GM12878 (cell line): ENCODE measurements at regions not wholly inside any gene's neighbourhood (a gene's known extent, or its start where the extent isn't known, plus 50 kb on each side); places are given as distances from the start of the nearest gene placed in this dataset.

ENCODE experiments used
- ATAC-seq: fragments of 200-7000 bp; cut with Tn5 transposase; 3 replicates; pipeline ENCODE4 v1.9.1; 2020; ENCODE audit warnings: mild to moderate bottlenecking, moderate library complexity
- BruUV-seq: library from RNA; stranded (reverse); fragments of 400-500 nt; replicated peaks from 2 replicates; lab custom pipeline; 2021; lab: Mats Ljungman, UMichigan
- CTCF ChIA-PET: fragments of 300-600 bp; sonication (Branson Sonifier 250); formaldehyde crosslinking; extraction: SDS; loops from one replicate; lab custom pipeline; 2021; ENCODE audit warnings: inconsistent platforms; lab: Yijun Ruan, JAX
- POLR2A ChIA-PET: fragments of 350-600 bp; formaldehyde crosslinking; extraction: SDS; loops from one replicate; lab custom pipeline; 2021; ENCODE audit warnings: inconsistent platforms; lab: Charles Lee
- RAD21 ChIA-PET: fragments of 300-600 bp; sonication (Branson Sonifier 250); formaldehyde crosslinking; loops from one replicate; lab custom pipeline; 2023; ENCODE audit warnings: antibody characterized with exemption; ENCODE audit not compliant: unreplicated experiment; lab: Charles Lee
- SMC1A ChIA-PET: fragments of 300-600 bp; sonication (Branson Sonifier 250); formaldehyde crosslinking; loops from one replicate; lab custom pipeline; 2023; ENCODE audit not compliant: unreplicated experiment, uncharacterized antibody; lab: Charles Lee
- DNase-seq: peaks from one replicate; pipeline ENCODE4 v3.0.0-alpha.2; 2011; ENCODE audit warnings: low read depth, low spot score
- FAIRE-seq: peaks from 3 replicates; lab custom pipeline; 2011; peaks lifted over from hg19 to GRCh38; lab: Jason Lieb, UNC
- H2AFZ ChIP-seq: 2 replicates; pipeline ENCODE4 v1.6.0; 2011; ENCODE audit warnings: low read depth, low read length, control low read depth; ENCODE audit not compliant: control insufficient read depth
- H3K27ac ChIP-seq: 2 replicates; pipeline ENCODE4 v1.5.1; 2011; ENCODE audit warnings: control low read depth; ENCODE audit not compliant: control insufficient read depth, insufficient read depth
- H3K27me3 ChIP-seq, 2 experiments: replicated peaks in 1 of 2; 2 replicates each; pipeline versions ENCODE4 v1.6.0 to v1.6.1; 2011; ENCODE audit warnings: low read length in 1 of 2; ENCODE audit not compliant: control insufficient read depth in 2 of 2, insufficient read depth in 2 of 2
- H3K36me3 ChIP-seq, 2 experiments: 2 replicates each; pipeline ENCODE4 v1.5.1; 2011; ENCODE audit warnings: low read length in 1 of 2; ENCODE audit not compliant: control insufficient read depth in 2 of 2, insufficient read depth in 2 of 2
- H3K4me1 ChIP-seq: 2 replicates; pipeline ENCODE4 v1.6.1; 2011; ENCODE audit warnings: mild to moderate bottlenecking, low read length, moderate library complexity, mixed read lengths; ENCODE audit not compliant: control insufficient read depth, insufficient read depth
- H3K4me2 ChIP-seq: 2 replicates; pipeline ENCODE4 v1.6.0; 2011; ENCODE audit warnings: control low read depth; ENCODE audit not compliant: control insufficient read depth, insufficient read depth
- H3K4me3 ChIP-seq: fragments of 200-600 bp; sonication (generic); 2 replicates; pipeline ENCODE4 v1.5.1; 2016
- H3K79me2 ChIP-seq: 2 replicates; pipeline ENCODE4 v1.6.0; 2011; ENCODE audit warnings: low read length; ENCODE audit not compliant: control insufficient read depth, insufficient read depth
- H3K9ac ChIP-seq: 2 replicates; pipeline ENCODE4 v1.8.0; 2011; ENCODE audit warnings: low read length, control low read depth, mixed read lengths; ENCODE audit not compliant: control insufficient read depth, insufficient read depth
- H3K9me3 ChIP-seq: replicated peaks from 3 replicates; pipeline ENCODE4 v1.5.1; 2011; ENCODE audit warnings: mild to moderate bottlenecking, low read length; ENCODE audit not compliant: control insufficient read depth, insufficient read depth
- H4K20me1 ChIP-seq: 2 replicates; pipeline ENCODE4 v1.6.0; 2011; ENCODE audit not compliant: control insufficient read depth, insufficient read depth
- BCL11A ChIP-seq: IDR thresholded peaks from 2 replicates; pipeline ENCODE4 v1.6.1; 2011; ENCODE audit warnings: low read depth, low read length
- CBX5 ChIP-seq: sonication (generic); IDR thresholded peaks from 2 replicates; pipeline ENCODE4 v1.6.1; 2016; ENCODE audit warnings: low read depth, moderate library complexity, mild to moderate bottlenecking, inconsistent platforms
- CEBPB ChIP-seq, 2 experiments: fragments of 150-350 bp in 1 of 2; IDR thresholded peaks; 2 replicates each; pipeline ENCODE4 v1.6.1; 2012 to 2014; ENCODE audit warnings: low read depth in 2 of 2, low read length in 2 of 2, borderline replicate concordance in 1 of 2, inconsistent platforms in 1 of 2
- EED ChIP-seq: sonication (generic); IDR thresholded peaks from 2 replicates; pipeline ENCODE4 v1.6.1; 2016; ENCODE audit warnings: antibody characterized with exemption, low read depth
- ESRRA ChIP-seq: IDR thresholded peaks from 2 replicates; pipeline ENCODE4 v1.6.1; 2012; ENCODE audit warnings: mild to moderate bottlenecking, low read length, improper control_type of control experiment
- FOS ChIP-seq: IDR thresholded peaks from 3 replicates; pipeline ENCODE4 v1.6.1; 2011; ENCODE audit warnings: borderline replicate concordance; ENCODE audit not compliant: insufficient read length; ENCODE audit errors: extremely low read depth
- HDGF ChIP-seq: fragments of 450-650 bp; IDR thresholded peaks from 2 replicates; pipeline ENCODE4 v1.6.1; 2016; ENCODE audit warnings: antibody characterized with exemption
- MEF2B ChIP-seq: fragments of 450-650 bp; IDR thresholded peaks from 2 replicates; pipeline ENCODE4 v1.6.1; 2018; ENCODE audit warnings: mild to moderate bottlenecking, moderate library complexity; ENCODE audit not compliant: partially characterized antibody, poor library complexity, severe bottlenecking
- MLLT1 ChIP-seq: fragments of 450-650 bp; IDR thresholded peaks from 2 replicates; pipeline ENCODE4 v1.6.1; 2016; ENCODE audit warnings: mild to moderate bottlenecking
- MTA3 ChIP-seq: IDR thresholded peaks from 2 replicates; pipeline ENCODE4 v1.6.1; 2012; ENCODE audit warnings: low read length, inconsistent platforms, borderline replicate concordance
- SKIL ChIP-seq: fragments of 450-650 bp; IDR thresholded peaks from 2 replicates; pipeline ENCODE4 v1.6.1; 2017; ENCODE audit warnings: mild to moderate bottlenecking, low read depth, inconsistent platforms; ENCODE audit not compliant: poor library complexity, severe bottlenecking
- SMC3 ChIP-seq: IDR thresholded peaks from 2 replicates; pipeline ENCODE4 v1.6.1; 2011; ENCODE audit warnings: low read length, improper control_type of control experiment, borderline replicate concordance
- USF2 ChIP-seq: IDR thresholded peaks from 2 replicates; pipeline ENCODE4 v1.6.1; 2011; ENCODE audit warnings: low read depth, low read length, improper control_type of control experiment, borderline replicate concordance
- WGBS: methylation state at CpG from one replicate; pipeline ENCODE4 v1.1.6; 2016; ENCODE audit warnings: low lambda C conversion rate; ENCODE audit not compliant: insufficient replicate concordance, insufficient coverage; ENCODE audit errors: missing lambda C conversion rate; 5-methylcytosine and 5-hydroxymethylcytosine counted together
- in situ Hi-C: fragments of 300-500 bp; cut with MboI; formaldehyde crosslinking; loops from 9 replicates; pipeline ENCODE4 v1.14.3; 2018; ENCODE audit warnings: mixed read lengths
- intact Hi-C: fragments of 100-400 bp; cut with micrococcal nuclease; formaldehyde crosslinking; loops from one replicate; pipeline ENCODE4 v1.14.2; 2022; ENCODE audit not compliant: unreplicated experiment

GRCh38 chr22:47457021-47457420 lies 694.6 kb downstream of the TBC1D22A start (continued):
- TF ChIP-seq MLLT1 (no peak), SKIL (no peak), ESRRA (no peak), CEBPB (IDR thresholded peaks at IDR 0.05; ENCODE audit: borderline replicate concordance in 1 of 2, low read depth in 2 of 2, low read length in 2 of 2) (no peak), MEF2B (no peak)
- TF ChIP-seq, all 136 proteins: peak for 0

GRCh38 chr22:47456031-47456430 lies 693.6 kb downstream of the TBC1D22A start:
- Histone ChIP-seq H3K9me3 (no peaks in the 10 kb centered on the region; the same call in 1 of the 3 replicates), H3K36me3 (no peaks in the 10 kb centered on the region), H4K20me1 (no peaks in the 10 kb centered on the region), H3K9ac (no peak overlapping the region), H2AFZ (no peak overlapping the region), H3K4me2 (no peak overlapping the region), H3K4me3 (no peak overlapping the region), H3K4me1 (no peaks in the 10 kb centered on the region), H3K27me3 (no peaks in the 10 kb centered on the region), H3K27ac (no peak overlapping the region), H3K79me2 (no peaks in the 10 kb centered on the region)
- intact Hi-C loops = no loop called here
- ChIA-PET POLR2A (no interaction called here), SMC1A (no interaction called here), RAD21 (no interaction called here), CTCF (no interaction called here)
- no peak for ATAC-seq
- no peak for TF ChIP-seq CBX5
- TF ChIP-seq HDGF = no peak
- no peak for TF ChIP-seq MTA3
- TF ChIP-seq FOS = no peak
- no peak for TF ChIP-seq BCL11A
- no peak for TF ChIP-seq SMC3
- no peak for TF ChIP-seq USF2
- TF ChIP-seq EED = no peak
- no TSS peak for BruUV-seq
- FAIRE-seq = no peak
- WGBS = 18% methylated on average over 11 of the region's 11 CpGs
- DNase-seq = no peak
- in situ Hi-C loops = no loop called here
